ENCODE measurements at regions not wholly inside any gene's neighbourhood (a gene's known extent, or its start where the extent isn't known, plus 50 kb on each side); places are given as distances from the start of the nearest gene placed in this dataset.

- H3K27ac Mint-ChIP-seq = no peak overlapping the region
- no peak overlapping the region for H3K4me3 Mint-ChIP-seq
- no peaks in the 10 kb centered on the region for H3K4me1 Mint-ChIP-seq (ENCODE audit: low read depth)
- TF ChIP-seq CTCF (IDR thresholded peaks at IDR 0.05) = no peak
- H3K27me3 Mint-ChIP-seq (ENCODE audit: insufficient read depth) = no peaks in the 10 kb centered on the region
- H3K36me3 Mint-ChIP-seq (ENCODE audit: low read depth) = no peaks in the 10 kb centered on the region
- H3K9me3 Mint-ChIP-seq = peaks cover 4% of the 10 kb centered on the region; the same call in 1 of the 2 replicates
- no peak for DNase-seq
Measured at GRCh38 chr5:88610586-88610985, 272.4 kb downstream of the MEF2C start.

- H3K27ac Mint-ChIP-seq = no peak overlapping the region
- no peak for DNase-seq
- H3K4me1 Mint-ChIP-seq (ENCODE audit: low read depth) = no peaks in the 10 kb centered on the region
- no peaks in the 10 kb centered on the region for H3K36me3 Mint-ChIP-seq (ENCODE audit: low read depth)
- no peaks in the 10 kb centered on the region for H3K27me3 Mint-ChIP-seq (ENCODE audit: insufficient read depth)
- no peak overlapping the region for H3K4me3 Mint-ChIP-seq
- no peak for TF ChIP-seq CTCF (IDR thresholded peaks at IDR 0.05)
- peaks cover 10% of the 10 kb centered on the region; the same call in 1 of the 2 replicates for H3K9me3 Mint-ChIP-seq
Measured at GRCh38 chr5:88607492-88607891, 275.5 kb downstream of the MEF2C start.

- Mint-ChIP-seq H3K4me3 (no peak overlapping the region), H3K4me1 (ENCODE audit: low read depth) (no peaks in the 10 kb centered on the region), H3K27me3 (ENCODE audit: insufficient read depth) (no peaks in the 10 kb centered on the region), H3K36me3 (ENCODE audit: low read depth) (no peaks in the 10 kb centered on the region), H3K9me3 (peaks cover 13% of the 10 kb centered on the region), H3K27ac (no peak overlapping the region)
- TF ChIP-seq CTCF (IDR thresholded peaks at IDR 0.05) = no peak
- no peak for DNase-seq
Measured at GRCh38 chr5:88606626-88607025, 276.4 kb downstream of the MEF2C start.

- no peaks in the 10 kb centered on the region for H3K4me1 Mint-ChIP-seq (ENCODE audit: low read depth)
- TF ChIP-seq CTCF (IDR thresholded peaks at IDR 0.05) = no peak
- H3K27me3 Mint-ChIP-seq (ENCODE audit: insufficient read depth) = no peaks in the 10 kb centered on the region
- no peaks in the 10 kb centered on the region for H3K36me3 Mint-ChIP-seq (ENCODE audit: low read depth)
- DNase-seq = no peak
- no peak overlapping the region for H3K4me3 Mint-ChIP-seq
- peaks cover 14% of the 10 kb centered on the region for H3K9me3 Mint-ChIP-seq
- no peak overlapping the region for H3K27ac Mint-ChIP-seq
Measured at GRCh38 chr5:88606173-88606572, 276.8 kb downstream of the MEF2C start.

- Mint-ChIP-seq H3K4me1 (ENCODE audit: low read depth) (no peaks in the 10 kb centered on the region), H3K27me3 (ENCODE audit: insufficient read depth) (no peaks in the 10 kb centered on the region), H3K4me3 (no peak overlapping the region), H3K9me3 (peaks cover 17% of the 10 kb centered on the region), H3K36me3 (ENCODE audit: low read depth) (no peaks in the 10 kb centered on the region), H3K27ac (no peak overlapping the region)
- DNase-seq = no peak
- TF ChIP-seq CTCF (IDR thresholded peaks at IDR 0.05) = peak; percentile 47
Measured at GRCh38 chr5:88602584-88602983, 280.4 kb downstream of the MEF2C start.

GRCh38 chr5:88594441-88594840, 288.5 kb downstream of the MEF2C start:
- no peak for TF ChIP-seq CTCF (IDR thresholded peaks at IDR 0.05)
- Mint-ChIP-seq H3K27ac (no peak overlapping the region), H3K36me3 (ENCODE audit: low read depth) (no peaks in the 10 kb centered on the region), H3K4me3 (no peak overlapping the region), H3K9me3 (peaks cover 22% of the 10 kb centered on the region), H3K27me3 (ENCODE audit: insufficient read depth) (no peaks in the 10 kb centered on the region), H3K4me1 (ENCODE audit: low read depth) (no peaks in the 10 kb centered on the region)
- no peak for DNase-seq
